ENCODE measurements at regions not wholly inside any gene's neighbourhood (a gene's known extent, or its start where the extent isn't known, plus 50 kb on each side); places are given as distances from the start of the nearest gene placed in this dataset.

- H3K4me3 ChIP-seq (ENCODE audit: low read depth, low read length): no peak overlapping the region
- POLR2A ChIA-PET: no interaction called here
- H3K27me3 ChIP-seq (ENCODE audit: control insufficient read depth, insufficient read depth, low read length): no peaks in the 10 kb centered on the region
- TF ChIP-seq, protein P1, sequence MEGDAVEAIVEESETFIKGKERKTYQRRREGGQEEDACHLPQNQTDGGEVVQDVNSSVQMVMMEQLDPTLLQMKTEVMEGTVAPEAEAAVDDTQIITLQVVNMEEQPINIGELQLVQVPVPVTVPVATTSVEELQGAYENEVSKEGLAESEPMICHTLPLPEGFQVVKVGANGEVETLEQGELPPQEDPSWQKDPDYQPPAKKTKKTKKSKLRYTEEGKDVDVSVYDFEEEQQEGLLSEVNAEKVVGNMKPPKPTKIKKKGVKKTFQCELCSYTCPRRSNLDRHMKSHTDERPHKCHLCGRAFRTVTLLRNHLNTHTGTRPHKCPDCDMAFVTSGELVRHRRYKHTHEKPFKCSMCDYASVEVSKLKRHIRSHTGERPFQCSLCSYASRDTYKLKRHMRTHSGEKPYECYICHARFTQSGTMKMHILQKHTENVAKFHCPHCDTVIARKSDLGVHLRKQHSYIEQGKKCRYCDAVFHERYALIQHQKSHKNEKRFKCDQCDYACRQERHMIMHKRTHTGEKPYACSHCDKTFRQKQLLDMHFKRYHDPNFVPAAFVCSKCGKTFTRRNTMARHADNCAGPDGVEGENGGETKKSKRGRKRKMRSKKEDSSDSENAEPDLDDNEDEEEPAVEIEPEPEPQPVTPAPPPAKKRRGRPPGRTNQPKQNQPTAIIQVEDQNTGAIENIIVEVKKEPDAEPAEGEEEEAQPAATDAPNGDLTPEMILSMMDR (IDR thresholded peaks at IDR 0.05; ENCODE audit: low read depth, low read length): no peak
- no peaks in the 10 kb centered on the region; the same call in 1 of the 2 replicates for H3K9me3 ChIP-seq (ENCODE audit: control insufficient read depth, insufficient read depth, low read length)
- CTCF ChIA-PET: no interaction called here
- DNase-seq (ENCODE audit: low read depth, low spot score): no peak
- no peak overlapping the region for H3K27ac ChIP-seq (ENCODE audit: low read depth, low read length)
Measured at GRCh38 chr6:93676581-93676980, 257.2 kb upstream of the EPHA7 start.

DNA sequence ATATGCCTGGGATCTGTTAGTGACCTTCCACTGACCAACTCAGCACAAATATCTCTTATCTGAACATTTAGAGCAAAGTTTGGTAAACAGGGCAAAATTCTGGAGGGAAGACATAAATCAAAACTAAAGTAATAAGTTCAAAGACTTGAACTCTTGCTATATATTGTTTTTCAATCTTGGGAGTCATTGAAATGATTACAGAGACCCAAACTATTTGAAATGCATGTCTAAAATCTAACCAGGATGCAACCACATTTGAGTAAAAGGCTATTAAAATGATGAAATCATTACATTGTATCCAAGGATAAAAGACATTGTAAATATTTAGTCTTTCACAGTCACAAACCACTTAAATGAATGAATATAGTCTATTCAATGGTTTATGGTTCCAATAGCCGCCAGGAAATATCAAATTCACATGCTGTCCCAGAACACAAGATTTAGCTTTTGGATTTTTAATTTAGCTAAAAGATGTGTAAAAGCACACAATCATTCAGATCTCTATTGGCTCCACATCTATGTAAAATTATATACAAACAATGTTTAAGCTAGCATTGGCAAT lies 256.6 kb upstream of the EPHA7 start:
- Histone ChIP-seq H3K27ac (ENCODE audit: low read depth, low read length) (no peak overlapping the region), H3K27me3 (ENCODE audit: control insufficient read depth, insufficient read depth, low read length) (no peaks in the 10 kb centered on the region), H3K9me3 (ENCODE audit: control insufficient read depth, insufficient read depth, low read length) (no peaks in the 10 kb centered on the region; the same call in 1 of the 2 replicates), H3K4me3 (ENCODE audit: low read depth, low read length) (no peak overlapping the region)
- TF ChIP-seq, protein P1 (IDR thresholded peaks at IDR 0.05; ENCODE audit: low read depth, low read length): no peak
- DNase-seq (ENCODE audit: low read depth, low spot score): no peak
- CTCF ChIA-PET: no interaction called here
- POLR2A ChIA-PET: no interaction called here

DNA sequence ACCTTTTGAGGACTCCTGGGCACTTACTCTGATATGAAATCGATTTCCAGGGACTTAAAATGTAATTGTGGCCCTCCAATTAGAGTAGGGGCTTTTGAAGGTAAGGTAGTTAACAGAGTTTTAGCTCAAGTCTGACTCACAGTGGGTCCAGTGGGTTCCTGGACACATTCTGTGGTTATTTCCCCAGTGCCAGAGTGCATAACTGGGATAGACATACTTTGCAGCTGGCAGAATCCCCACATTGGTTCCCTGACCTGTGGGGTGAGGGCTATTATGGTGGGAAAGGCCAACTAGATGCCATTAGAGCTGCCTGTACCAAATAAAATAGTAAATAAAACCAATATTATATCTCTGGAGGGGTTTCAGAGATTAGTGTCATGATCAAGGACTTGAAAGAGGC lies 243.8 kb upstream of the EPHA7 start:
- Histone ChIP-seq H3K9me3 (ENCODE audit: control insufficient read depth, insufficient read depth, low read length) (peaks cover 13% of the 10 kb centered on the region), H3K27me3 (ENCODE audit: control insufficient read depth, insufficient read depth, low read length) (no peaks in the 10 kb centered on the region), H3K27ac (ENCODE audit: low read depth, low read length) (no peak overlapping the region), H3K4me3 (ENCODE audit: low read depth, low read length) (no peak overlapping the region)
- TF ChIP-seq, protein P1 (IDR thresholded peaks at IDR 0.05; ENCODE audit: low read depth, low read length): no peak
- POLR2A ChIA-PET: no interaction called here
- CTCF ChIA-PET: no interaction called here
- DNase-seq (ENCODE audit: low read depth, low spot score): no peak

DNA sequence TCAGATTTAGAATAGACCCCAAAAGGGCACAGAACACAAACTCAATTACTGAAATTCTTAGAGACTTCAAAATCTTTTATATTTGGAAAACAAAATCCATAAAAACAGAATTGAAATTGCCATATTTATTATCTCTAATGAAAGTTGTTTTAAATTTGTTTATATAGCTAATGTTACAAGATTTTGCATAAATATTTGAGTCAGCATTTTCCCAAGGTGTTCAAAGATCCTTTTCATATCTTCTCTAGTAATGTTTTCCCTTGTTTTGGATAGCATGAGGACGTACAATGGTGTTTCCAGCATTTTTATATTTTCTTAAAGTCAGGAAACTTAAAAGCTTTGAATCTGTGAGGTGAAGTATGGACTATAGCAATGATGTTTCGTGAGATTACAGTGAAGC lies 235.2 kb upstream of the EPHA7 start:
- TF ChIP-seq, protein P1 (IDR thresholded peaks at IDR 0.05; ENCODE audit: low read depth, low read length): no peak
- Histone ChIP-seq H3K27ac (ENCODE audit: low read depth, low read length) (no peak overlapping the region), H3K9me3 (ENCODE audit: control insufficient read depth, insufficient read depth, low read length) (peaks cover 3% of the 10 kb centered on the region; the same call in 1 of the 2 replicates), H3K4me3 (ENCODE audit: low read depth, low read length) (no peak overlapping the region), H3K27me3 (ENCODE audit: control insufficient read depth, insufficient read depth, low read length) (no peaks in the 10 kb centered on the region)
- DNase-seq (ENCODE audit: low read depth, low spot score): no peak
- ChIA-PET POLR2A (no interaction called here), CTCF (no interaction called here)

- DNase-seq (ENCODE audit: low read depth, low spot score): no peak
- CTCF ChIA-PET: no interaction called here
- H3K9me3 ChIP-seq (ENCODE audit: control insufficient read depth, insufficient read depth, low read length): peaks cover 9% of the 10 kb centered on the region
- H3K27me3 ChIP-seq (ENCODE audit: control insufficient read depth, insufficient read depth, low read length): no peaks in the 10 kb centered on the region
- TF ChIP-seq, protein P1 (IDR thresholded peaks at IDR 0.05; ENCODE audit: low read depth, low read length): no peak
- H3K27ac ChIP-seq (ENCODE audit: low read depth, low read length): no peak overlapping the region
- POLR2A ChIA-PET: no interaction called here
- no peak overlapping the region for H3K4me3 ChIP-seq (ENCODE audit: low read depth, low read length)
Measured at GRCh38 chr6:93644611-93645010, 225.3 kb upstream of the EPHA7 start.
